ENCODE measurements at regions not wholly inside any gene's neighbourhood (a gene's known extent, or its start where the extent isn't known, plus 50 kb on each side); places are given as distances from the start of the nearest gene placed in this dataset.

DNA sequence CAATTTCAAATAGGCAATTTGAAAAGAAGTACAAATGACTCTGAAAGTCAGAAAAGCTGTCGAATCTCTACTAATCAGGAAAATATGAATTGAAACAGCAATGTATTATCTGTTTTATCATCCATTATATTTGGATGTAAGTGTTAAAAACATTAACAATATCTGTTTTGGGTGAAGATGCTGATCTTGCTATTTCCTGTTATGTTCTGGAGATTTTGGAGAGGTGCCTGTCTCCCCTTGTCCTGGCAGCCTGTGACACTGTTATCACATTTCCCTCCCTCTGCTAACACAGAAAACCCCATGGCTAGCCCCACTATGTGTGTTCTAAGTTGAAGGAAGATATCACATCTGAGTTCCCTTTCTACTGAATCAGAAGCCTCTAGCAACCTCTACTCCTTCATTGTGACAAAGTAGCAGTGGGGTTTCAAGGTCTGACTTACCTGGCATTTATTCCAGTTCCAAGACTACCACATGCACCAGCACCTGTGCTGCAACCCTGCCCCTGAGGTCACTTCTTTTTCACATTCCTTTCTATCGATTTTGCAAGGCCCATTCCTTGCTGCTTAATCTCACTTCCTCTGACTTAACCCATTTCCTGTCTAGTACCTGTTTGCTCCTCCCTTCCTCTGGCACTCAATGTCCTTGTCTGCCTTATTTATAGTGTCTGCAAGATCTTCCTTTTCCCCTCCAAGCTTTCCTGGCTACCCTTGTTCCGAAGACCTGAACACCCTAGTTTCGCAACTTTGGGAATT lies 95.5 kb upstream of the COL8A1 start:
- no peak for DNase-seq

- no peak for DNase-seq
Observed at GRCh38 chr3:99541181-99541580, 97.2 kb upstream of the COL8A1 start.

DNA sequence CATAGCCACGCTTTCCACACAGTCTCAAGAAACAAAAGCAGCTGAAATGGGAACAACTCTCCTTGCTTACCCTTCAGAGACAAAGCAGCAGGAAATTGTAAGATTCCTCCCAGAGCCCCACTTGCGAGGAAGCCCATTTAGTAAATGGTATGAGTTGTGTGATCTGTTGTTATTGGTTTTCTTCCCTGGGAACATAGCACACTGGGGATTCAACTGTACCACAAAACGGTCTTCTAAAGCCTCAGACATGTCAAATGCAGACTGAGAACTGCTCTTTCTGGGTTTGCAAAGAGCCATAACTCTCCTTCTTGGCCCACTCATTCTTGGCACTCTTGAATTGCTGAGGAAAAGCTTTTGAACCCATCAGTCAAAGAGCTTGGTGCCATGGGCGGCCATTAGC lies 101.0 kb upstream of the COL8A1 start:
- no peak for DNase-seq

DNA sequence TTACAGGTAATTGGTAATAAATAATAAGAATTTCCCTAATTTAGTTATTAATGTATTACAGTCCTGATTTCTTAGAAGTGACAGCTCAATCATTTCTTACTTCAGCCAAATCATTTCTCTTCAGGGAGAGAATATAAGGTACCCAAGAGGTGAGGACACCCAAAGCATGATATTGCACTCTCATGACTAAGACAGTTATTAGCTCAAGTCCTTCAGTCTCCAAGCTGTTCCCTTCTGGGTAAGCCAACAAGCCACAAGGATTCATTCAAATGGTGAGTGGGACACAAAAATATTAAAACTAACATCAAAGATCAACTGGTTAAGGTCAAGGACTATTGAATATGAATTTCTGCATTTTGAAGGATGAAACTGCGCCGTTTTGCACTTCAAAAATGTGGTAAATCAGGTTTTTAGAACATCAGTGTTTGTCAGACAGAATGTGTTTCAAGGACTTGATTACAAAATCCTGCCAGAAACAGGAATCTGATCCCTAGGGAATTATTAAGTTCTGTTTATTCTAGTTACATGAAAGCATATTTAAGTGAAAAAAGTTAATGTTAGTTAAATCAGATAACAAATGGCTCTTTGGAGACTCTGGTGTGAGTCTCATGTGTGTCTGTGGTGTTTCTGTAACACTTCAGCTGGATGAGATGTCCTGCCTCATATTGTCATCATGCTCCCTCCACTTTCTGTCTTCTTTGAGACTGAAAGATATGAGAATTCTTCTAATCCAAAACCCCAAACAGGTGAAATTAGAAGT lies 101.7 kb upstream of the COL8A1 start:
- DNase-seq = no peak

DNA sequence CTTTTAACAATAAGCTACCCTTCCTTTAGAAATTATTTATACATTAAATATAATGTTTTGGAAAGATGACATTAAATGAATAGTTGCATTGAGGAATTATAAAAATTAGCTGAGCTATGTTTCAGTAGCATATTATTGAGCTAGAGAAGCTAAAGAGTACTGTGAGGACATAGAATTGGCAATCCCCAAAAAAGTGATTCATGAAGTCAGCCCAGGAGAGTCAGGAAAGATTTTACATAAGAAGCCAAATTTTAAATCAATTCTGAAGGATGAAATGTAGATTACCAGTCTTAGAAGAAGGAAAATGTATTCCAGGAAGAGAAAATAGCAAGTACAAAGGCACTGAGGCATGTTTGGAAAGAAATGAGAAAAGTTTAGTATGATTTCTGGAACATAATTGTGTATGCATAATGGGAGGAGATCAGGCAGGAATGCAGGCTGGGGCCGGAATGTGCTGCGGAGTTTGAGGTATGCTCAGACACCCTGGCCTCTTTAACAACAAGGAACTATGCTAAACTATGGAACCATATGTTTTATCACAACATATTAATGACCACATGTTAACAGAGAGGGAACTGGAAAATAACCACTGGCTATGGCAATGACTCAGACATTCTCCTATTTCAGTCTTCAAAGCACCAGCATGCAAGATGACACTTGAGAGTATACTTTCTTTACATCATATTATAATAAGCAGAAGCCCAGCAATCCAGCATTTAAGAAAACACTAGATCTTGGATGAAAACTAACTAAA lies 103.3 kb upstream of the COL8A1 start:
- no peak for DNase-seq

DNA sequence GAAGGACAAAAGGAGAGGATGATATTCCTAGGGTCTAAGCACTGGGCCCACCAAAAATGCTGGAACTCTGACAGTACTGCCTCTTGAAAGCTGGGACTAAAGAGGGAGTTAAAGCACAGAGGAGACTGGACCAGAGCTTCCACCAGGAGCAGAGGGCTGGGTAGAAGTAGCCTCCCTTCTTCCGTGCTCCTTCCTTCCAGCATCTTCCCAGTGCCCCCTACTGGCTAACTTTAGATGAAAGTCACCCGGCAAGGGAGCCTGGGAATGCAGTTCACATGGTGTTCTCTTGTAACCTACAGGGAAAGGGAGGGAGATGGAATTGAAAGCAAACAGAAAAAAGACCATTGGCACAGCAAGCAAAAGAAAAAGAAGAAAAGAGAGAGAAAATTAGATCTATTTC lies 106.1 kb upstream of the COL8A1 start:
- DNase-seq = no peak

- DNase-seq = no peak
Observed at GRCh38 chr3:99529265-99529664, 109.1 kb upstream of the COL8A1 start.

- no peak for DNase-seq
Observed at GRCh38 chr3:99526921-99527320, 111.5 kb upstream of the COL8A1 start.

GRCh38 chr3:99524559-99524958 lies 113.8 kb upstream of the COL8A1 start:
- DNase-seq = no peak

GRCh38 chr3:99523431-99524127 lies 114.8 kb upstream of the COL8A1 start:
- DNase-seq = no peak

GRCh38 chr3:99522147-99522546 lies 116.2 kb upstream of the COL8A1 start:
- no peak for DNase-seq

- no peak for DNase-seq
Observed at GRCh38 chr3:99521551-99521950, 116.8 kb upstream of the COL8A1 start.

DNA sequence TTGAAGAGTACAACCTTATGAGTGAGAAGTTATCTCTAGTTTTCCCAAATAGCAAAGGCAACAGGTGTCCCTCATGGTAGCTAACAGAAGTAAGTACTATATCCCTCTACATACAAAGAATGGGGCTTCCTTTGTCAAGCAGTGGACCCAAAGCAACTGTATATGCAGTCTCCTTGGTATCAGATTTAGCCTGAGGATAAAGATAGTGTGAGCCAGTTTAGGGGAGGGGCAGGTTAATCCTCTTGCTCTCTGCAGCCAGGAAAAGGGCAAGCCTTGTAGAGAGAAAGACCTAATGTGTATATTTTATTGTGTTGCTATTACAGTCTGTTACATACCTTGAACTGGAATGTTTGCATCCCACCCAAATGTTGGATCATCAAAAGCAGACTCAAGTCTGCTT lies 117.9 kb upstream of the COL8A1 start:
- no peak for DNase-seq

DNA sequence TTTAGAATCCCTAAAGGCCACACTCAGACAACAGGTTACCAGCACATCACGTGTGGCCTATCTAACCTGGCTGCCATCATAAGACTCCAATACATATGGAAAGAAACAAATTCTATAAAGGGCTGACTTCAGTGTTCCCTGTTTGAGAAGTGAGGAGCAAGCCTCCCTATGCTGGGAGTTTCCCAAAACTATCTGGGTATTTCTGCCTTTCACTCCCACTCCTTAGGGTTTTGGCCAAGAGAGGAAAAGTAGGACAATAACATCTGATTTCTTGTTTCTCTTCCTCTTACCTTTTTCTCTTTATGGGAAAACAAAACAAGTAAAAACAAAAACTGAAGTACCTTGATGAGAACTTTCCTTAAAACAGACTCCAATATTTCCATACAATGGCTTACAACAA lies 121.5 kb upstream of the COL8A1 start:
- no peak for DNase-seq

- no peak for DNase-seq
Observed at GRCh38 chr3:99515891-99516290, 122.5 kb upstream of the COL8A1 start.

GRCh38 chr3:99509224-99509623 lies 129.2 kb upstream of the COL8A1 start:
- no peak for DNase-seq

DNA sequence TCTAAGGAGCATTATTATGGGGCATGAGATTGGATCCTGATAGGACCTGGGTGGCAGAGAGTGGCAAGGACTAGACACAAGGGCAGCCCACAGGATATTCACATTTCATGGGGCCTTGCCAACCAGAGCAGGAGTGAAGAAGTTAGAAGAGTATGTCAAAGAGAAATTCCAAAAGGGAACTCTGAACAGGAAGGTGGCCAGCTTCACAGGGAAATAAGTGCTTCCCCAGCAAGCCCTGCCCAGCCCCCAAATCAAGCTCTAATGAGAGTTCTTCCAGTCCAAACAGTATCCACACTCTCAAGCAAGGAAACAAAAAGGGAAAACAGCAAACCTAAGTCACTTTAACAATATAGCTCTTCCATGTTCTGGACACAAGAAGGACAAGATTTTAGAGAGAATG lies 130.2 kb upstream of the COL8A1 start:
- no peak for DNase-seq

- no peak for DNase-seq
Observed at GRCh38 chr3:99505646-99506269, 132.6 kb upstream of the COL8A1 start.

GRCh38 chr3:99505200-99505599 lies 133.2 kb upstream of the COL8A1 start:
- no peak for DNase-seq

GRCh38 chr3:99504258-99504657 lies 134.1 kb upstream of the COL8A1 start:
- DNase-seq = no peak

- no peak for DNase-seq
Observed at GRCh38 chr3:99503350-99503749, 135.0 kb upstream of the COL8A1 start.

DNA sequence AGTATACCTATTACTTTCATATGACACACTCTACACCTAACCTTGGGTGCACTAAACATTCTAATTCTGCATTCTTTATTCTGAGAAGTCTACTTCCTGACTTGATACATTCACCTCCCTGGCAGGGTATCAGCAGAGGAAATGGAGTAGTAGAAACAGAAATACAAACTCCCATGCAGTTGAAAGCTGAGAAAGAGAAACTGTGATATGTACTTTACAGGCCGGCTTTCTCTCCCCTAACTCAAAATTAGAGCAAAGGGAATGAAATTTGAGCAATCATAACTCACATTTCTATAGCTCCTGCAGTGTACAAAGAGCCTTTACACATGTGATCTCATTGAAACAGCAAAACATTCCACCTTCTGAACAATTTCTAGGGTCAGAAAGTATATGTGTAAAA lies 135.5 kb upstream of the COL8A1 start:
- no peak for DNase-seq
